HEK293 (cell line): ENCODE measurements at regions not wholly inside any gene's neighbourhood (a gene's known extent, or its start where the extent isn't known, plus 50 kb on each side); places are given as distances from the start of the nearest gene placed in this dataset.

Experiments
- CTCF ChIA-PET: fragments of 350-600 bp; formaldehyde crosslinking; extraction: SDS; loops from one replicate; lab custom pipeline; 2021; ENCODE audit warnings: antibody characterized with exemption; lab: Yijun Ruan, JAX
- POLR2A ChIA-PET: fragments of 300-600 bp; formaldehyde crosslinking; extraction: SDS; loops from one replicate; lab custom pipeline; 2020; ENCODE audit warnings: antibody characterized with exemption, inconsistent platforms; lab: Yijun Ruan, JAX
- H3K27ac ChIP-seq: fragments of 200-500 bp; sonication (Bioruptor generic); 2 replicates; pipeline ENCODE4 v1.5.1; 2014; ENCODE audit warnings: low read depth, low read length, control low read depth, inconsistent platforms; ENCODE audit errors: extremely low read depth
- H3K36me3 ChIP-seq, 2 experiments: fragments of 200-500 bp in 1 of 2; sonication (Bioruptor generic) in 1 of 2; 1 replicate in 1 of 2; 2 replicates in 1 of 2; pipeline ENCODE4 v1.5.1; 2014 to 2017; ENCODE audit warnings: inconsistent platforms in 2 of 2, low read length in 2 of 2; ENCODE audit not compliant: control insufficient read depth in 2 of 2, insufficient read depth in 1 of 2
- H3K4me1 ChIP-seq: fragments of 200-500 bp; sonication (Bioruptor generic); 2 replicates; pipeline ENCODE4 v1.5.1; 2014; ENCODE audit warnings: mild to moderate bottlenecking, low read length, inconsistent platforms; ENCODE audit not compliant: control insufficient read depth, insufficient read depth
- H3K4me3 ChIP-seq: 2 replicates; pipeline ENCODE4 v1.5.1; 2011; ENCODE audit warnings: low read depth, mild to moderate bottlenecking, control low read depth, low read length, moderate library complexity
- H3K9me3 ChIP-seq: fragments of 200-500 bp; sonication (Bioruptor generic); 2 replicates; pipeline ENCODE4 v1.5.1; 2014; ENCODE audit warnings: low read depth, low read length, inconsistent platforms; ENCODE audit not compliant: control insufficient read depth, insufficient read depth
- GFI1B ChIP-seq: fragments of 450-650 bp; formaldehyde crosslinking; IDR thresholded peaks from 2 replicates; pipeline ENCODE4 v1.5.1; 2016; ENCODE audit warnings: missing biosample characterization, missing genetic modification characterization
- GLI2 ChIP-seq: fragments of 450-650 bp; formaldehyde crosslinking; IDR thresholded peaks from 2 replicates; pipeline ENCODE4; 2017; ENCODE audit warnings: missing biosample characterization, missing genetic modification characterization, low read depth, borderline replicate concordance
- HOXA7 ChIP-seq: sonication (generic); formaldehyde crosslinking; IDR thresholded peaks from 2 replicates; pipeline ENCODE4 v1.8.1; 2022; ENCODE audit warnings: missing genetic modification reagents, borderline replicate concordance
- MZF1 ChIP-seq: fragments of 450-650 bp; formaldehyde crosslinking; IDR thresholded peaks from 2 replicates; pipeline ENCODE4 v1.5.1; 2017; ENCODE audit warnings: missing biosample characterization, missing genetic modification characterization, borderline replicate concordance
- OSR2 ChIP-seq: fragments of 450-650 bp; formaldehyde crosslinking; IDR thresholded peaks from 2 replicates; pipeline ENCODE4 v1.5.1; 2016; ENCODE audit warnings: missing biosample characterization, missing genetic modification characterization
- REPIN1 ChIP-seq: fragments of 450-650 bp; formaldehyde crosslinking; IDR thresholded peaks from 2 replicates; pipeline ENCODE4 v1.5.1; 2017; ENCODE audit warnings: missing biosample characterization, missing genetic modification characterization, low read depth
- SCRT1 ChIP-seq: fragments of 450-650 bp; formaldehyde crosslinking; IDR thresholded peaks from 2 replicates; pipeline ENCODE4 v1.5.1; 2016; ENCODE audit warnings: missing biosample characterization, missing genetic modification characterization, borderline replicate concordance
- ZBTB1 ChIP-seq: fragments of 450-650 bp; formaldehyde crosslinking; IDR thresholded peaks from 2 replicates; pipeline ENCODE4 v1.5.1; 2016; ENCODE audit warnings: missing biosample characterization, missing genetic modification characterization
- ZNF112 ChIP-seq: fragments of 450-650 bp; formaldehyde crosslinking; IDR thresholded peaks from 2 replicates; pipeline ENCODE4 v1.5.0; 2017; ENCODE audit warnings: missing biosample characterization, missing genetic modification characterization
- ZNF114 ChIP-seq: fragments of 450-650 bp; formaldehyde crosslinking; IDR thresholded peaks from 2 replicates; pipeline ENCODE4 v1.5.0; 2017; ENCODE audit warnings: missing biosample characterization, missing genetic modification characterization
- ZNF121 ChIP-seq: fragments of 450-650 bp; formaldehyde crosslinking; IDR thresholded peaks from 2 replicates; pipeline ENCODE4 v1.5.1; 2016; ENCODE audit warnings: missing biosample characterization, missing genetic modification characterization
- ZNF184 ChIP-seq: fragments of 450-650 bp; IDR thresholded peaks from 2 replicates; pipeline ENCODE4 v1.5.1; 2018; ENCODE audit warnings: missing biosample characterization, mild to moderate bottlenecking, missing genetic modification characterization
- ZNF19 ChIP-seq: fragments of 450-650 bp; formaldehyde crosslinking; IDR thresholded peaks from 2 replicates; pipeline ENCODE4; 2016; ENCODE audit warnings: missing biosample characterization, missing genetic modification characterization, low read depth
- ZNF223 ChIP-seq: fragments of 450-650 bp; formaldehyde crosslinking; IDR thresholded peaks from 2 replicates; pipeline ENCODE4 v1.5.1; 2016; ENCODE audit warnings: missing biosample characterization, missing genetic modification characterization
- ZNF335 ChIP-seq: fragments of 450-650 bp; formaldehyde crosslinking; conservative IDR thresholded peaks from 2 replicates; pipeline ENCODE4 v1.5.1; 2016; ENCODE audit warnings: missing biosample characterization, missing genetic modification characterization
- ZNF416 ChIP-seq: fragments of 450-650 bp; formaldehyde crosslinking; IDR thresholded peaks from 2 replicates; pipeline ENCODE4 v1.5.1; 2016; ENCODE audit warnings: missing biosample characterization, missing genetic modification characterization
- ZNF501 ChIP-seq: fragments of 450-650 bp; formaldehyde crosslinking; IDR thresholded peaks from 2 replicates; pipeline ENCODE4 v1.5.1; 2016; ENCODE audit warnings: missing biosample characterization, missing genetic modification characterization
- ZNF548 ChIP-seq: fragments of 450-650 bp; formaldehyde crosslinking; IDR thresholded peaks from 2 replicates; pipeline ENCODE4 v1.5.1; 2016; ENCODE audit warnings: missing biosample characterization, missing genetic modification characterization
- ZNF560 ChIP-seq: fragments of 450-650 bp; formaldehyde crosslinking; IDR thresholded peaks from 2 replicates; pipeline ENCODE4 v1.5.1; 2017; ENCODE audit warnings: missing biosample characterization, missing genetic modification characterization, borderline replicate concordance
- ZNF600 ChIP-seq: fragments of 450-650 bp; formaldehyde crosslinking; IDR thresholded peaks from 2 replicates; pipeline ENCODE4 v1.5.1; 2016; ENCODE audit warnings: missing biosample characterization, missing genetic modification characterization
- ZNF670 ChIP-seq: fragments of 450-650 bp; formaldehyde crosslinking; IDR thresholded peaks from 2 replicates; pipeline ENCODE4 v1.5.1; 2016; ENCODE audit warnings: missing biosample characterization, missing genetic modification characterization, low read depth
- ZNF768 ChIP-seq: fragments of 450-650 bp; formaldehyde crosslinking; IDR thresholded peaks from 2 replicates; pipeline ENCODE4 v1.5.1; 2018; ENCODE audit warnings: missing biosample characterization, mild to moderate bottlenecking, missing genetic modification characterization
- ZSCAN30 ChIP-seq: fragments of 450-650 bp; IDR thresholded peaks from 2 replicates; pipeline ENCODE4 v1.5.1; 2018; ENCODE audit warnings: missing biosample characterization, mild to moderate bottlenecking, missing genetic modification characterization, moderate library complexity
- TF ChIP-seq, protein P1 (sequence below): fragments of 450-650 bp; formaldehyde crosslinking; optimal IDR thresholded peaks from 2 replicates; pipeline ENCODE3; 2016; ENCODE audit warnings: missing biosample characterization, mild to moderate bottlenecking, missing genetic modification characterization
- TF ChIP-seq, protein P2 (sequence below): fragments of 450-650 bp; formaldehyde crosslinking; IDR thresholded peaks from 2 replicates; pipeline ENCODE4 v1.5.1; 2016; ENCODE audit warnings: missing biosample characterization, missing genetic modification characterization
- TF ChIP-seq, protein P3 (sequence below): fragments of 450-650 bp; formaldehyde crosslinking; IDR thresholded peaks from 2 replicates; pipeline ENCODE4 v1.5.1; 2016; ENCODE audit warnings: missing biosample characterization, missing genetic modification characterization
- TF ChIP-seq, protein P4 (sequence below): fragments of 450-650 bp; formaldehyde crosslinking; IDR thresholded peaks from 2 replicates; pipeline ENCODE4 v1.5.1; 2016; ENCODE audit warnings: missing biosample characterization, missing genetic modification characterization

GRCh38 chr21:16310176-16310575, 580.4 kb downstream of the USP25 start:
- CTCF ChIA-PET = interaction anchor here (1.2 kb wide), 1 partner anchor 307 kb away, joined by 3 read pairs; no protein-coding TSS in a partner anchor
- H3K27ac ChIP-seq = no peak overlapping the region

DNA sequence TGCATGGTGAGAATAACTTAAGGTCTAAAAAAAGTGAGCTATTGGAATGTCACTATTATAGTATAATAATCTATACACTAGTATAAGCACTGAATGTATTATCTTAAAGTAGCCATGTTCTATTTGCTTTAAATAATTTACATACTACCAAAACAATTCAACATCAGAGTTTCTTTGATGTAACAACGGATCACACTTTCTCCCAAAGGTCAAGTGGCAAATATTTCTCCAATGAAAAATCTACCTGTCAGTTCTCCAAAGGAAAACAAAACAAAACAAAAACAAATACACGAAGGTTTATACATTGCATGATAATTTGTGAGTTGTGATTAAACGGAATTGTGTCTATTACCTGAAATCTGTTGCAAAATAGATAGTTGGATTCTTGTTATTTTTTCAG, 581.4 kb downstream of the USP25 start:
- Histone ChIP-seq H3K36me3 (no peaks in the 10 kb centered on the region), H3K9me3 (no peaks in the 10 kb centered on the region), H3K4me1 (peaks cover 8% of the 10 kb centered on the region; the same call in 1 of the 2 replicates), H3K27ac (no peak overlapping the region), H3K4me3 (no peak overlapping the region)
- TF ChIP-seq, protein P1, sequence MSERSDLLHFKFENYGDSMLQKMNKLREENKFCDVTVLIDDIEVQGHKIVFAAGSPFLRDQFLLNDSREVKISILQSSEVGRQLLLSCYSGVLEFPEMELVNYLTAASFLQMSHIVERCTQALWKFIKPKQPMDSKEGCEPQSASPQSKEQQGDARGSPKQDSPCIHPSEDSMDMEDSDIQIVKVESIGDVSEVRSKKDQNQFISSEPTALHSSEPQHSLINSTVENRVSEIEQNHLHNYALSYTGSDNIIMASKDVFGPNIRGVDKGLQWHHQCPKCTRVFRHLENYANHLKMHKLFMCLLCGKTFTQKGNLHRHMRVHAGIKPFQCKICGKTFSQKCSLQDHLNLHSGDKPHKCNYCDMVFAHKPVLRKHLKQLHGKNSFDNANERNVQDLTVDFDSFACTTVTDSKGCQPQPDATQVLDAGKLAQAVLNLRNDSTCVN = no peak
- no peak for TF ChIP-seq ZNF600 (tag by site-specific recombination)
- no peak for TF ChIP-seq ZNF416 (tag by site-specific recombination)
- no peak for TF ChIP-seq ZNF501
- TF ChIP-seq, protein P2, sequence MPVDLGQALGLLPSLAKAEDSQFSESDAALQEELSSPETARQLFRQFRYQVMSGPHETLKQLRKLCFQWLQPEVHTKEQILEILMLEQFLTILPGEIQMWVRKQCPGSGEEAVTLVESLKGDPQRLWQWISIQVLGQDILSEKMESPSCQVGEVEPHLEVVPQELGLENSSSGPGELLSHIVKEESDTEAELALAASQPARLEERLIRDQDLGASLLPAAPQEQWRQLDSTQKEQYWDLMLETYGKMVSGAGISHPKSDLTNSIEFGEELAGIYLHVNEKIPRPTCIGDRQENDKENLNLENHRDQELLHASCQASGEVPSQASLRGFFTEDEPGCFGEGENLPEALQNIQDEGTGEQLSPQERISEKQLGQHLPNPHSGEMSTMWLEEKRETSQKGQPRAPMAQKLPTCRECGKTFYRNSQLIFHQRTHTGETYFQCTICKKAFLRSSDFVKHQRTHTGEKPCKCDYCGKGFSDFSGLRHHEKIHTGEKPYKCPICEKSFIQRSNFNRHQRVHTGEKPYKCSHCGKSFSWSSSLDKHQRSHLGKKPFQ (tag by site-specific recombination) = no peak
- no peak for TF ChIP-seq ZNF184
- TF ChIP-seq ZBTB1 (tag by site-specific recombination) = no peak
- TF ChIP-seq ZNF121 (tag by site-specific recombination) = no peak
- no peak for TF ChIP-seq ZNF114 (tag by site-specific recombination)
- TF ChIP-seq ZNF560 (tag by site-specific recombination) = no peak
- no peak for TF ChIP-seq MZF1 (tag by site-specific recombination)
- TF ChIP-seq ZNF223 = no peak
- TF ChIP-seq GFI1B (tag by site-specific recombination) = no peak
- no peak for TF ChIP-seq ZNF548 (tag by site-specific recombination)
- no peak for TF ChIP-seq ZSCAN30 (tag by site-specific recombination)
- no peak for TF ChIP-seq SCRT1 (tag by site-specific recombination)
- TF ChIP-seq ZNF335 (tag by site-specific recombination) = no peak
- no peak for TF ChIP-seq GLI2 (tag by site-specific recombination)
- no peak for TF ChIP-seq OSR2 (tag by site-specific recombination)
- TF ChIP-seq, protein P3, sequence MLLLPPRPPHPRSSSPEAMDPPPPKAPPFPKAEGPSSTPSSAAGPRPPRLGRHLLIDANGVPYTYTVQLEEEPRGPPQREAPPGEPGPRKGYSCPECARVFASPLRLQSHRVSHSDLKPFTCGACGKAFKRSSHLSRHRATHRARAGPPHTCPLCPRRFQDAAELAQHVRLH (tag by site-specific recombination) = no peak
- CTCF ChIA-PET = no interaction called here
- POLR2A ChIA-PET = no interaction called here

More at GRCh38 chr21:16310176-16310575, 580.4 kb downstream of the USP25 start:
- TF ChIP-seq, protein P4, sequence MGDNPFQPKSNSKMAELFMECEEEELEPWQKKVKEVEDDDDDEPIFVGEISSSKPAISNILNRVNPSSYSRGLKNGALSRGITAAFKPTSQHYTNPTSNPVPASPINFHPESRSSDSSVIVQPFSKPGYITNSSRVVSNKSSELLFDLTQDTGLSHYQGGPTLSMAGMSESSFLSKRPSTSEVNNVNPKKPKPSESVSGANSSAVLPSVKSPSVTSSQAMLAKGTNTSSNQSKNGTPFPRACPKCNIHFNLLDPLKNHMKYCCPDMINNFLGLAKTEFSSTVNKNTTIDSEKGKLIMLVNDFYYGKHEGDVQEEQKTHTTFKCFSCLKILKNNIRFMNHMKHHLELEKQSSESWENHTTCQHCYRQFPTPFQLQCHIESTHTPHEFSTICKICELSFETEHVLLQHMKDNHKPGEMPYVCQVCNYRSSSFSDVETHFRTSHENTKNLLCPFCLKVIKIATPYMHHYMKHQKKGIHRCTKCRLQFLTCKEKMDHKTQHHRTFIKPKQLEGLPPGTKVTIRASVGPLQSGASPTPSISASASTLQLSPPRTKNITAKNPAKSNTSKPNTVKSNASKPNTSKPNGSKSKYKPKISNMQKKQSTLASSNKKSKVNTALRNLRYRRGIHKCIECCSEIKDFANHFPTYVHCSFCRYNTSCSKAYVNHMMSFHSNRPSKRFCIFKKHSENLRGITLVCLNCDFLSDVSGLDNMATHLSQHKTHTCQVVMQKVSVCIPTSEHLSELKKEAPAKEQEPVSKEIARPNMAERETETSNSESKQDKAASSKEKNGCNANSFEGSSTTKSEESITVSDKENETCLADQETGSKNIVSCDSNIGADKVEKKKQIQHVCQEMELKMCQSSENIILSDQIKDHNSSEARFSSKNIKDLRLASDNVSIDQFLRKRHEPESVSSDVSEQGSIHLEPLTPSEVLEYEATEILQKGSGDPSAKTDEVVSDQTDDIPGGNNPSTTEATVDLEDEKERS (tag by site-specific recombination) = no peak
- TF ChIP-seq ZNF670 (no peak), ZNF768 (tag by site-specific recombination) (no peak), HOXA7 (CRISPR knock-in tag) (no peak), ZNF112 (no peak), REPIN1 (tag by site-specific recombination) (no peak), ZNF19 (no peak)
- H3K4me1 ChIP-seq = peaks cover 8% of the 10 kb centered on the region; the same call in 1 of the 2 replicates
- H3K36me3 ChIP-seq = no peaks in the 10 kb centered on the region
- POLR2A ChIA-PET = no interaction called here
- no peaks in the 10 kb centered on the region for H3K9me3 ChIP-seq
- no peak overlapping the region for H3K4me3 ChIP-seq
